Small intestine (tissue), 7 donors: ENCODE measurements at regions not wholly inside any gene's neighbourhood (a gene's known extent, or its start where the extent isn't known, plus 50 kb on each side); places are given as distances from the start of the nearest gene placed in this dataset.

ENCODE experiments used
- DNase-seq, 2 donors: peaks; one replicate each; pipeline versions ENCODE4 v3.0.0 to v3.0.0-alpha.2; 2013
- FAIRE-seq: peaks from 2 replicates; lab custom pipeline; 2012; peaks lifted over from hg19 to GRCh38; lab: Jason Lieb, UNC
- H3K27ac ChIP-seq, 3 donors: one replicate each; pipeline ENCODE4 v1.5.1; 2013; ENCODE audit warnings: low read length in 2 of 3, mild to moderate bottlenecking in 2 of 3, control low read depth in 1 of 3, inconsistent platforms in 1 of 3, low read depth in 1 of 3, moderate library complexity in 1 of 3
- H3K27me3 ChIP-seq, 3 donors: one replicate each; pipeline ENCODE4 v1.6.1; 2013; ENCODE audit warnings: low read length in 3 of 3, inconsistent platforms in 1 of 3; ENCODE audit not compliant: control insufficient read depth in 3 of 3, insufficient read depth in 3 of 3
- H3K36me3 ChIP-seq, 3 donors: one replicate each; pipeline ENCODE4 v1.6.1; 2013; ENCODE audit warnings: low read length in 3 of 3, inconsistent platforms in 1 of 3, low read depth in 1 of 3, mild to moderate bottlenecking in 1 of 3, moderate library complexity in 1 of 3; ENCODE audit not compliant: control insufficient read depth in 3 of 3, insufficient read depth in 2 of 3
- H3K4me1 ChIP-seq, 3 donors: one replicate each; pipeline ENCODE4 v1.6.1; 2013; ENCODE audit warnings: low read length in 2 of 3, inconsistent platforms in 1 of 3, low read depth in 1 of 3, mild to moderate bottlenecking in 1 of 3, moderate library complexity in 1 of 3; ENCODE audit not compliant: control insufficient read depth in 3 of 3, insufficient read depth in 2 of 3
- H3K4me3 ChIP-seq, 3 donors: one replicate each; pipeline ENCODE4 v1.5.1; 2013; ENCODE audit warnings: low read length in 3 of 3, control low read depth in 1 of 3, inconsistent platforms in 1 of 3, low read depth in 1 of 3, mild to moderate bottlenecking in 1 of 3, moderate library complexity in 1 of 3
- H3K9me3 ChIP-seq, 2 donors: one replicate each; pipeline ENCODE4 v1.6.1; 2013; ENCODE audit warnings: low read depth in 1 of 2, low read length in 1 of 2; ENCODE audit not compliant: control insufficient read depth in 2 of 2, insufficient read depth in 1 of 2
- WGBS, 3 donors: extraction: QIAGEN DNeasy Blood & Tissue Kit; methylation state at CpG; one replicate each; pipeline ENCODE4 v1.1.7; 2013; 5-methylcytosine and 5-hydroxymethylcytosine counted together
- donor health status: healthy with polysubstance abuse.
- donor health status: control.
- donor health status: control.
- donor health status: Bipolar disorder and iron deficiency.
- donor health status: healthy.

- Histone ChIP-seq H3K9me3 (no peaks in the 10 kb centered on the region), H3K4me3 (no peak overlapping the region), H3K4me1 (no peaks in the 10 kb centered on the region), H3K27me3 (no peaks in the 10 kb centered on the region), H3K36me3 (no peaks in the 10 kb centered on the region), H3K27ac (no peak overlapping the region)
- no peak for FAIRE-seq
- DNase-seq: no peak
- WGBS, 3 donors: 59 to 72% (median 62%) methylated on average over 9 of the region's 9 CpGs
Observed at GRCh38 chr22:44634426-44635321, 67.3 kb upstream of the PRR5 start.

- H3K36me3 ChIP-seq: no peaks in the 10 kb centered on the region
- H3K4me1 ChIP-seq: no peaks in the 10 kb centered on the region
- no peak overlapping the region for H3K27ac ChIP-seq
- no peaks in the 10 kb centered on the region for H3K27me3 ChIP-seq
- no peaks in the 10 kb centered on the region for H3K9me3 ChIP-seq
- WGBS, 3 donors: 73 to 91% (median 87%) methylated on average over 4 of the region's 4 CpGs
- FAIRE-seq: no peak
- H3K4me3 ChIP-seq: no peak overlapping the region
- DNase-seq: no peak
Observed at GRCh38 chr22:44633647-44634046, 68.4 kb upstream of the PRR5 start.

DNA sequence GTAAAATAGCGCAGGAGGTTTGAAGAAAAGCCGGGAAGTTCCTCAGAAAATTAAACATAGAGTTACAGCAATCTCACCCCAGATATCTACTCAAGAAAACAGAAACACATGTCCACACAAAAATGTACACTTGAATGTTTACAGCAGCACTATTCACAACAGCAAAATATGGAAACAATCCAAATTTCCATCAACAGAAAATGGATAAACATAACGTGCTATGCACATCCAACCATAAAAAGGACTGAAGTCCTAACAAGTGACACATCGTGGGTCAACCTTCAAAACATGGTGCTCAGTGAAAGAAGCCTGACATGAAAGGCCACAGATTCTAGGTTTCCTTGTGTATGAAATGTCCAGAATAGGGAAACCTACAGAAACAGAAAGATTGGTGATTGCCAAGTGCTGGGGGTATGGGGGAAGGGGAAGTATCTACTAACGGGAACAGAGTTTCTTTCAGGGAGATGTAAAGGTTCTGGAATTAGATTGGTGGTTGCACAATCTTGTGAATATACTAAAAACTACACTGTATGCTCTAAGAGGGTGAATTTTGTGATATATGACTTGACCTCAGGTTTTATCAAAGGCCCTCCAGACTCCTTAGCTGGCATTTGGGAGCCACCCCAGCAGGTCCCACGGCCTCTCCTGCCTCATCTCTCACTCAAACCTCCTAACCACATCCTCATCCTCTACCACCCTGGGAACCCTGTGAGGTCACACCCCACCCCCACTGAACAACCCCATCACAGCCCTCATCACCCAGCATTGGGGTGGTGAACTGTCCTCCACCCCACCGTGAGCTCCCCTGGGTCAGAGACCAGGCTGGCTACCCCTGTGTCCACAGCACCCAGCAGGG is 69.2 kb upstream of the PRR5 start:
- Histone ChIP-seq H3K27ac (no peak overlapping the region), H3K27me3 (no peaks in the 10 kb centered on the region), H3K4me3 (no peak overlapping the region), H3K9me3 (no peaks in the 10 kb centered on the region), H3K36me3 (no peaks in the 10 kb centered on the region), H3K4me1 (no peaks in the 10 kb centered on the region)
- FAIRE-seq (no peak), DNase-seq (no peak)
- WGBS, 3 donors: 53 to 62% (median 60%) methylated on average over 7 of the region's 7 CpGs

GRCh38 chr22:44630826-44631225 is 71.2 kb upstream of the PRR5 start:
- Histone ChIP-seq H3K36me3 (no peaks in the 10 kb centered on the region), H3K4me3 (no peak overlapping the region), H3K27me3 (no peaks in the 10 kb centered on the region), H3K27ac (no peak overlapping the region), H3K9me3 (no peaks in the 10 kb centered on the region), H3K4me1 (no peaks in the 10 kb centered on the region)
- FAIRE-seq (no peak), DNase-seq (no peak)
- 66 to 91% (median 72%) methylated on average over 3 of the region's 3 CpGs for WGBS, 3 donors

- H3K27me3 ChIP-seq: no peaks in the 10 kb centered on the region
- no peak overlapping the region for H3K4me3 ChIP-seq
- 74 to 84% (median 79%) methylated on average over 9 of the region's 9 CpGs for WGBS, 3 donors
- H3K4me1 ChIP-seq: no peaks in the 10 kb centered on the region
- no peaks in the 10 kb centered on the region for H3K36me3 ChIP-seq
- no peak for FAIRE-seq
- no peak for DNase-seq
- no peaks in the 10 kb centered on the region for H3K9me3 ChIP-seq
- H3K27ac ChIP-seq: no peak overlapping the region
Observed at GRCh38 chr22:44628835-44629234, 73.2 kb upstream of the PRR5 start.

DNA sequence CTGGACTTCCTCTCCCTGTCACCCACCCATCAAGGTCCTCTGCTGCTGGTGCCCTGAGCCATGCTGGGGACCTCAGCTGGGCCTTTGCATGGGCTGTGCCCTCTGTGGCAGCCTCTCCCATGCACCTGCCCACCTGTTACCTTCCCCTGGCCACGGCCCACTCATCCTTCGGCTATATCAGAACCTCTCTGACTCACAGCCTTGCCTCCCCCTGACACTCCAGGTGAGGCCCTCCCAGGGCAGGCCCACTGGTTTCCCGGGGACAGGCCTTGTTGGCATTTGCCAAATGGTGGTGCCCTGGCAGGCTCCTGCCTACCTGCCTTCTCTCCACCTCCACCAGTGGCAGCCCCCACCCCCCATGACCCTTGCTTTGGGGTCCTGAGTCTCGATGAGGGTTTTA is 73.7 kb upstream of the PRR5 start:
- Histone ChIP-seq H3K4me3 (no peak overlapping the region), H3K27ac (no peak overlapping the region), H3K4me1 (no peaks in the 10 kb centered on the region), H3K36me3 (no peaks in the 10 kb centered on the region), H3K27me3 (no peaks in the 10 kb centered on the region), H3K9me3 (no peaks in the 10 kb centered on the region)
- DNase-seq: no peak
- FAIRE-seq: no peak
- WGBS, 3 donors: 65 to 82% (median 70%) methylated on average over 4 of the region's 4 CpGs

- H3K27me3 ChIP-seq: no peaks in the 10 kb centered on the region
- DNase-seq: no peak
- FAIRE-seq: no peak
- H3K4me3 ChIP-seq: no peak overlapping the region
- H3K9me3 ChIP-seq: no peaks in the 10 kb centered on the region
- H3K36me3 ChIP-seq: no peaks in the 10 kb centered on the region
- no peak overlapping the region for H3K27ac ChIP-seq
- no peaks in the 10 kb centered on the region for H3K4me1 ChIP-seq
- 69 to 77% (median 70%) methylated on average over 18 to 19 of the region's 19 CpGs for WGBS, 3 donors
Observed at GRCh38 chr22:44627521-44628139, 74.4 kb upstream of the PRR5 start.

DNA sequence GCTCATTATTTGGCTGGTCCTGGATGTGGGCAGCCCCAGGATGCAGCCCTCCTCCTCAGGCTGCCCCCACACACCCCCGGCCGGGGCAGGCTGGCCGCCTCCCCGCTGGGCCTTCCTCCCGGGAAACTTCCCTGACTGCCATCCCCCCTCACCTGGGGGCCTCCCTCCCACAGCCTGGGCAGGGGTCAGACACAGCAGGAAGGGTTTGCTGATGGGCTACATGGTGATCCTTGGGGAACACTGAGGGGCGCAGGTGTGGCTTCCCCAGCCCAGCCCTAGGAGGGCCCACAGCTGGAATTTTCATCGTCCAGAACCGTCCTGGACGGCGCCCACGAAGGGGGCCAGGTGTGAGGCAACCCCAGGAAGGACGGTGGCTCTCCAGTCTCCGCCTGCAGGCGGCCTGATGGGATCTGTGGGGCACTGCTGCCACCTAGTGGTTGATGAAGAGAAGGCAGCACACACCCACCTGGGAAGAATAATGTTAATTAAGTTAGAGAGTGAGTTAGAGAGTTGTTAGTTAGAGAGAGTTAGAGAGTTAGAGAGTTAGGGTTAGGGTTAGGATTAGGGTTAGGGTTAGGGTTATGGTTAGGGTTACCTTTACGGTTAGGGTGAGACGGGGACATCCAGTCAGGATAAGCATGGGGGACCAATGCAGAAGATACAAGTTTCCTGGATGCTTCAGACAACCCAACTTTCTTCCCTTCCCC is 75.9 kb upstream of the PRR5 start:
- H3K4me3 ChIP-seq: no peak overlapping the region
- DNase-seq: peak; percentile 67 to 74
- no peaks in the 10 kb centered on the region for H3K36me3 ChIP-seq
- H3K9me3 ChIP-seq: no peaks in the 10 kb centered on the region
- no peak overlapping the region for H3K27ac ChIP-seq
- H3K27me3 ChIP-seq: no peaks in the 10 kb centered on the region
- no peaks in the 10 kb centered on the region for H3K4me1 ChIP-seq
- FAIRE-seq: no peak
- WGBS, 3 donors: 3 to 10% (median 6%) methylated on average over 16 of the region's 16 CpGs
